Mesenchymal stem cell (in vitro differentiated cells and primary cell): ENCODE measurements at regions not wholly inside any gene's neighbourhood (a gene's known extent, or its start where the extent isn't known, plus 50 kb on each side); places are given as distances from the start of the nearest gene placed in this dataset.

Experiments
- DNase-seq: peaks from one replicate; pipeline ENCODE4 v3.0.0-alpha.2; 2013
- H2AFZ ChIP-seq: one replicate; pipeline ENCODE4 v1.6.1; 2013; ENCODE audit warnings: low read depth, mild to moderate bottlenecking, control low read depth, inconsistent platforms, low read length, moderate library complexity
- H2AK5ac ChIP-seq: 2 replicates; pipeline ENCODE4 v1.6.1; 2013; ENCODE audit warnings: low read length, moderate library complexity, mild to moderate bottlenecking, inconsistent platforms; ENCODE audit not compliant: severe bottlenecking
- H2BK120ac ChIP-seq: one replicate; pipeline ENCODE4 v1.6.1; 2013; ENCODE audit warnings: low read depth, mild to moderate bottlenecking, inconsistent platforms, low read length, moderate library complexity
- H2BK12ac ChIP-seq, 2 experiments: one replicate each; pipeline ENCODE4 v1.6.1; 2013; ENCODE audit warnings: inconsistent platforms in 2 of 2, low read length in 2 of 2, mild to moderate bottlenecking in 2 of 2, moderate library complexity in 2 of 2, control low read depth in 1 of 2
- H2BK15ac ChIP-seq: one replicate; pipeline ENCODE4 v1.6.1; 2013; ENCODE audit warnings: mild to moderate bottlenecking, low read depth, inconsistent platforms; ENCODE audit not compliant: poor library complexity, severe bottlenecking
- H2BK5ac ChIP-seq: 2 replicates; pipeline ENCODE4 v1.6.1; 2013; ENCODE audit warnings: low read depth, mild to moderate bottlenecking, low read length, control low read depth, inconsistent platforms; ENCODE audit not compliant: poor library complexity, severe bottlenecking
- H3K14ac ChIP-seq, 2 experiments: one replicate each; pipeline ENCODE4 v1.6.1; 2013; ENCODE audit warnings: inconsistent platforms in 2 of 2, low read length in 2 of 2, control low read depth in 1 of 2, mild to moderate bottlenecking in 1 of 2, moderate library complexity in 1 of 2
- H3K18ac ChIP-seq, 2 experiments: one replicate each; pipeline ENCODE4 v1.6.1; 2013; ENCODE audit warnings: inconsistent platforms in 2 of 2, low read length in 2 of 2, control low read depth in 1 of 2, low read depth in 1 of 2, mild to moderate bottlenecking in 1 of 2
- H3K23ac ChIP-seq, 2 experiments: one replicate each; pipeline ENCODE4 v1.6.1; 2013; ENCODE audit warnings: inconsistent platforms in 2 of 2, low read length in 2 of 2, mild to moderate bottlenecking in 2 of 2, moderate library complexity in 2 of 2, control low read depth in 1 of 2
- H3K27ac ChIP-seq: 2 replicates; pipeline ENCODE4 v1.5.1; 2013; ENCODE audit warnings: mild to moderate bottlenecking, moderate library complexity, low read length, control low read depth, inconsistent platforms; ENCODE audit not compliant: poor library complexity, severe bottlenecking
- H3K27me3 ChIP-seq, 2 experiments: 2 replicates each; pipeline versions ENCODE4 v1.6.1 to v1.7.0; 2013; ENCODE audit warnings: low read length in 2 of 2, mild to moderate bottlenecking in 2 of 2, moderate library complexity in 2 of 2, control low read depth in 1 of 2, inconsistent platforms in 1 of 2; ENCODE audit not compliant: control insufficient read depth in 1 of 2, insufficient read depth in 1 of 2
- H3K36me3 ChIP-seq, 2 experiments: 2 replicates each; pipeline versions ENCODE4 v1.6.1 to v1.7.0; 2013; ENCODE audit warnings: low read length in 2 of 2, control low read depth in 1 of 2, inconsistent platforms in 1 of 2, low read depth in 1 of 2, mild to moderate bottlenecking in 1 of 2; ENCODE audit not compliant: insufficient read depth in 2 of 2, control insufficient read depth in 1 of 2
- H3K4ac ChIP-seq, 2 experiments: one replicate each; pipeline ENCODE4 v1.6.1; 2013; ENCODE audit warnings: inconsistent platforms in 2 of 2, low read length in 2 of 2, mild to moderate bottlenecking in 2 of 2, moderate library complexity in 2 of 2, control low read depth in 1 of 2, low read depth in 1 of 2
- H3K4me1 ChIP-seq: 2 replicates; pipeline ENCODE4 v1.6.1; 2013; ENCODE audit warnings: low read depth, low read length, control low read depth; ENCODE audit not compliant: control insufficient read depth, insufficient read depth
- H3K4me2 ChIP-seq: 2 replicates; pipeline ENCODE4 v1.6.1; 2013; ENCODE audit warnings: low read length, mild to moderate bottlenecking, inconsistent platforms; ENCODE audit not compliant: poor library complexity, severe bottlenecking
- H3K4me3 ChIP-seq, 2 experiments: 2 replicates each; pipeline versions ENCODE4 v1.5.1 to v1.7.0; 2013; ENCODE audit warnings: low read length in 2 of 2, mild to moderate bottlenecking in 2 of 2, control low read depth in 1 of 2, low read depth in 1 of 2; ENCODE audit not compliant: insufficient read depth in 1 of 2
- H3K79me1 ChIP-seq: replicated peaks from 2 replicates; pipeline ENCODE4 v1.6.1; 2013; ENCODE audit warnings: mild to moderate bottlenecking, control low read depth, low read length, inconsistent platforms; ENCODE audit not compliant: poor library complexity, severe bottlenecking
- H3K9ac ChIP-seq: 2 replicates; pipeline ENCODE4 v1.7.0; 2013; ENCODE audit warnings: mild to moderate bottlenecking, low read length, moderate library complexity
- H3K9me3 ChIP-seq: 2 replicates; pipeline ENCODE4 v1.7.0; 2013; ENCODE audit warnings: mild to moderate bottlenecking, low read length; ENCODE audit not compliant: control insufficient read depth
- H4K8ac ChIP-seq: one replicate; pipeline ENCODE4 v1.6.1; 2013; ENCODE audit warnings: inconsistent platforms, mild to moderate bottlenecking, low read length, moderate library complexity
- H4K91ac ChIP-seq: one replicate; pipeline ENCODE4 v1.6.1; 2013; ENCODE audit warnings: mild to moderate bottlenecking, low read length, inconsistent platforms
- WGBS: methylation state at CpG from one replicate; pipeline ENCODE4 v1.1.7; 2013; ENCODE audit warnings: mixed read lengths; 5-methylcytosine and 5-hydroxymethylcytosine counted together

GRCh38 chr2:22798386-22798785, 586.6 kb upstream of the KLHL29 start:
- Histone ChIP-seq H3K27me3 (peaks cover 0 to 8% of the 10 kb centered on the region in 2 experiments), H3K18ac (no peak overlapping the region), H2BK12ac (no peak overlapping the region), H2BK5ac (no peak overlapping the region), H3K36me3 (no peaks in the 10 kb centered on the region), H2AK5ac (no peak overlapping the region), H3K4ac (no peak overlapping the region), H4K8ac (no peak overlapping the region), H2BK120ac (no peak overlapping the region), H2AFZ (no peak overlapping the region), H3K27ac (no peak overlapping the region), H3K9ac (no peak overlapping the region), H3K4me3 (no peak overlapping the region), H2BK15ac (no peak overlapping the region), H3K4me2 (no peak overlapping the region), H3K14ac (no peak overlapping the region), H4K91ac (no peak overlapping the region), H3K23ac (no peak overlapping the region), H3K4me1 (no peaks in the 10 kb centered on the region), H3K79me1 (no peaks in the 10 kb centered on the region), H3K9me3 (no peaks in the 10 kb centered on the region)
- no CpG with 5 or more reads among the region's 1 CpG for WGBS
- DNase-seq = no peak

DNA sequence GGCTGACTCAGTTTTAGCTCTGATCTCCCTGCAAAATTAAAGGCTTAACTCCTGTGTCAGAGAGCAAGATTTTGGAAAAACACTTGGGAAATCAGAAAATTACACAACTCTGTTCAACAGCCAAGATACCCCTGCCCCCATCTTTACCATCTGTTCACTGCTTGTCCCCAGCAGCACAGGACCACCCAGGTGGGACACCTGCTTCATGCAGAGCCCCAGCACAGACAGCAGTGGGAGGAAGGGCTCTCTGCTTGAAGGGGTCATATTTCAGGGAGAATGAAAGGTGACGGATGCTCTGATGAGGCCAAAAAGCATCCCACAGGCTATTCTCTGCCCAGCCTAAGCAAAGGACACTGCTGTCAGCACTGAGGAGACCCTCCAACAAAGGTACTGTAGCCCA, 584.6 kb upstream of the KLHL29 start:
- Histone ChIP-seq H3K4me2 (no peak overlapping the region), H3K36me3 (no peaks in the 10 kb centered on the region), H3K27me3 (peaks cover 0 to 8% of the 10 kb centered on the region in 2 experiments), H3K79me1 (no peaks in the 10 kb centered on the region), H3K14ac (no peak overlapping the region), H3K4me3 (no peak overlapping the region), H3K4ac (no peak overlapping the region), H3K23ac (no peak overlapping the region), H3K9me3 (no peaks in the 10 kb centered on the region), H4K8ac (no peak overlapping the region), H2BK15ac (no peak overlapping the region), H3K27ac (no peak overlapping the region), H3K9ac (no peak overlapping the region), H2AK5ac (no peak overlapping the region), H2AFZ (no peak overlapping the region), H2BK120ac (no peak overlapping the region), H2BK12ac (no peak overlapping the region), H2BK5ac (no peak overlapping the region), H3K4me1 (no peaks in the 10 kb centered on the region), H3K18ac (no peak overlapping the region), H4K91ac (peak overlapping the region; percentile 27)
- DNase-seq = no peak
- WGBS = 100% methylated on average over 1 of the region's 1 CpG

DNA sequence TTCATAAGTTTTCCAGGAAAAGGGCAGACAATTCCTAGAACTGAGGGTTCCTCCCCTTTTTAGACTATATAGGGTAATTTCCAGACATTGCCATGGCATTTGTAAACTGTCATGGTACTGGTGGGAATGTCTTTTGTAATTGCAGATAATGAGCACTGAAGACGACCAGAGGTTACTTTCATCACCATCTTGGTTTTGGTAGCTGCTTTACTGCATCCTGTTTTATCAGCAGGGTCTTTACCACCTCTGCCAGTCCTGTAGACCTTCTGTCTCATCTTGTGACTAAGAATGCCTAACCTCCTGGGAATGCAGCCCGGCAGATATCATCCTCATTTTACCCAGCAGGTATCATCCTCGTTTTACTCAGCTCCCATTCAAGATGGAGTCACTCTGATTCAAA, 583.9 kb upstream of the KLHL29 start:
- Histone ChIP-seq H3K14ac (no peak overlapping the region), H3K79me1 (no peaks in the 10 kb centered on the region), H2BK5ac (no peak overlapping the region), H2AFZ (no peak overlapping the region), H2BK120ac (no peak overlapping the region), H3K27ac (no peak overlapping the region), H2AK5ac (no peak overlapping the region), H2BK15ac (no peak overlapping the region), H4K8ac (no peak overlapping the region), H3K4me1 (no peaks in the 10 kb centered on the region), H3K4me3 (no peak overlapping the region), H2BK12ac (no peak overlapping the region), H3K9me3 (no peaks in the 10 kb centered on the region), H3K27me3 (peaks cover 0 to 3% of the 10 kb centered on the region in 2 experiments), H4K91ac (no peak overlapping the region), H3K4ac (no peak overlapping the region), H3K9ac (no peak overlapping the region), H3K18ac (no peak overlapping the region), H3K4me2 (no peak overlapping the region), H3K23ac (no peak overlapping the region), H3K36me3 (no peaks in the 10 kb centered on the region)
- DNase-seq = no peak
- WGBS = 18% methylated on average over 1 of the region's 3 CpGs

GRCh38 chr2:22801970-22802369, 583.0 kb upstream of the KLHL29 start:
- Histone ChIP-seq H2BK120ac (no peak overlapping the region), H3K9me3 (peaks cover 2% of the 10 kb centered on the region), H2BK12ac (no peak overlapping the region), H2BK5ac (no peak overlapping the region), H3K36me3 (no peaks in the 10 kb centered on the region), H3K79me1 (no peaks in the 10 kb centered on the region), H3K14ac (no peak overlapping the region), H3K18ac (no peak overlapping the region), H2AFZ (no peak overlapping the region), H3K23ac (no peak overlapping the region), H3K27me3 (peaks cover 0 to 3% of the 10 kb centered on the region in 2 experiments), H3K27ac (no peak overlapping the region), H3K4me3 (no peak overlapping the region), H3K4ac (no peak overlapping the region), H3K4me1 (no peaks in the 10 kb centered on the region), H4K8ac (no peak overlapping the region), H2BK15ac (no peak overlapping the region), H2AK5ac (no peak overlapping the region), H4K91ac (no peak overlapping the region), H3K4me2 (no peak overlapping the region), H3K9ac (no peak overlapping the region)
- DNase-seq = no peak
- 77% methylated on average over 5 of the region's 5 CpGs for WGBS
